Epithelial cell of esophagus (primary cell): ENCODE measurements at regions not wholly inside any gene's neighbourhood (a gene's known extent, or its start where the extent isn't known, plus 50 kb on each side); places are given as distances from the start of the nearest gene placed in this dataset.

Experiments
- DNase-seq: peaks from one replicate; pipeline ENCODE4 v3.0.0; 2010; ENCODE audit warnings: low read depth
- H3K4me3 ChIP-seq: 2 replicates; pipeline ENCODE4 v1.5.1; 2011; ENCODE audit warnings: mild to moderate bottlenecking, low read length, control low read depth
- TF ChIP-seq, protein P1 (sequence below): IDR thresholded peaks from 2 replicates; pipeline ENCODE4 v1.5.1; 2011; ENCODE audit warnings: low read depth, mild to moderate bottlenecking, low read length, control low read depth, inconsistent platforms; ENCODE audit not compliant: insufficient read depth; ENCODE audit errors: missing control alignments

GRCh38 chr2:120863661-120864320 is 128.1 kb downstream of the GLI2 start:
- peak; percentile 76 for DNase-seq
- TF ChIP-seq, protein P1, sequence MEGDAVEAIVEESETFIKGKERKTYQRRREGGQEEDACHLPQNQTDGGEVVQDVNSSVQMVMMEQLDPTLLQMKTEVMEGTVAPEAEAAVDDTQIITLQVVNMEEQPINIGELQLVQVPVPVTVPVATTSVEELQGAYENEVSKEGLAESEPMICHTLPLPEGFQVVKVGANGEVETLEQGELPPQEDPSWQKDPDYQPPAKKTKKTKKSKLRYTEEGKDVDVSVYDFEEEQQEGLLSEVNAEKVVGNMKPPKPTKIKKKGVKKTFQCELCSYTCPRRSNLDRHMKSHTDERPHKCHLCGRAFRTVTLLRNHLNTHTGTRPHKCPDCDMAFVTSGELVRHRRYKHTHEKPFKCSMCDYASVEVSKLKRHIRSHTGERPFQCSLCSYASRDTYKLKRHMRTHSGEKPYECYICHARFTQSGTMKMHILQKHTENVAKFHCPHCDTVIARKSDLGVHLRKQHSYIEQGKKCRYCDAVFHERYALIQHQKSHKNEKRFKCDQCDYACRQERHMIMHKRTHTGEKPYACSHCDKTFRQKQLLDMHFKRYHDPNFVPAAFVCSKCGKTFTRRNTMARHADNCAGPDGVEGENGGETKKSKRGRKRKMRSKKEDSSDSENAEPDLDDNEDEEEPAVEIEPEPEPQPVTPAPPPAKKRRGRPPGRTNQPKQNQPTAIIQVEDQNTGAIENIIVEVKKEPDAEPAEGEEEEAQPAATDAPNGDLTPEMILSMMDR: no peak
- H3K4me3 ChIP-seq: no peak overlapping the region

GRCh38 chr2:120864981-120865380 is 129.3 kb downstream of the GLI2 start:
- no peak overlapping the region for H3K4me3 ChIP-seq
- TF ChIP-seq, protein P1: no peak
- no peak for DNase-seq

- H3K4me3 ChIP-seq: no peak overlapping the region
- no peak for DNase-seq
- TF ChIP-seq, protein P1: no peak
These were observed 130.0 kb downstream of the GLI2 start for GRCh38 chr2:120865656-120866055.

GRCh38 chr2:120866071-120866470 is 130.4 kb downstream of the GLI2 start:
- H3K4me3 ChIP-seq: no peak overlapping the region
- no peak for DNase-seq
- TF ChIP-seq, protein P1: no peak

DNA sequence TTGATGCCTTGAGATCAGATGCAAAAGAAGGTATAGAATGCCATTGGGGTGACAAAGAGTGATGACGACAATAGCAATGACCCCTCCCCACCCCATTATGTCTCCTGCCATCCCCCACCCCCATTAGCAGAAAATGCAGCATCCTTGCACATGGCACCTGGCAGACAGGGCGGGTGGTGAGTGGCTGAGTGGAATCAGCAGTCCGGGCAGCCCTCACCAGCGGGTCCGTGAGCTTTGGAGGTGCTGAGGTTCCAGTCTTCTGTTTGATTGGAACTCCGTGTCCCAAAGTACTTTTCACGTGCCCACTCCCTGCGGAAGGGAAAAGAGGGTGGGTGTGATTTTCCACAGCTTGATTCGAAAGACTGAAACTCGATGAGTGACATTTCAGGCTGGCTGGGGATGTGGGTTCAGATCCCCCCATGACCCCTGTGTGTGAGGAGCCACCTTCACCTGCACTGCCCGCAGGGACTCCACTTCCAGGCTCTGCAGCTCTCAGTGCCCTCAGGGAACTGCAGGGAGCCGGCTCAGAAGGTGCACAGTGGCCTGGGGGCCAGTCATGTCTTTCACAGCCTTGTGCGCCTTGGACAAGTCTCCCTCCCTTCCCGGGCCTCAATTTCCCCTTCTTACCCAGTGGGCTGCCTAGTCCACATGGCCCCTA is 130.9 kb downstream of the GLI2 start:
- H3K4me3 ChIP-seq: no peak overlapping the region
- TF ChIP-seq, protein P1: no peak
- no peak for DNase-seq

- TF ChIP-seq, protein P1: no peak
- H3K4me3 ChIP-seq: no peak overlapping the region
- peak; percentile 65 for DNase-seq
These were observed 131.9 kb downstream of the GLI2 start for GRCh38 chr2:120867290-120868241.
